HCT116 (cell line): ENCODE measurements at regions not wholly inside any gene's neighbourhood (a gene's known extent, or its start where the extent isn't known, plus 50 kb on each side); places are given as distances from the start of the nearest gene placed in this dataset.

Experiments used
- ATAC-seq: fragments of 200-7000 bp; cut with Tn5 transposase; 2 replicates; pipeline ENCODE4 v1.9.1; 2020; ENCODE audit warnings: mild to moderate bottlenecking, moderate library complexity
- BruUV-seq: library from RNA; stranded (reverse); fragments of 400-500 nt; replicated peaks from 2 replicates; lab custom pipeline; 2021; lab: Mats Ljungman, UMichigan
- CTCF ChIA-PET: fragments of 300-600 bp; sonication (Branson Sonifier 250); formaldehyde crosslinking; loops from one replicate; lab custom pipeline; 2021; ENCODE audit warnings: antibody characterized with exemption; lab: Charles Lee
- POLR2A ChIA-PET: fragments of 300-600, 350-600 bp; sonication (Branson Sonifier 250); formaldehyde crosslinking; loops from one replicate; lab custom pipeline; 2021; ENCODE audit warnings: antibody characterized with exemption; lab: Charles Lee
- RAD21 ChIA-PET, 2 experiments: fragments of 300-600 bp; sonication (Branson Sonifier 250); formaldehyde crosslinking; loops; one replicate each; lab custom pipeline; 2023; ENCODE audit warnings: low total read pairs in 2 of 2; ENCODE audit not compliant: uncharacterized antibody in 2 of 2, unreplicated experiment in 2 of 2, low non-redundant PET in 1 of 2; lab: Charles Lee
- DNase-seq: peaks from one replicate; pipeline ENCODE4 v3.0.0-alpha.2; 2010; ENCODE audit warnings: low read depth, low spot score
- H2AFZ ChIP-seq: fragments of 200-600 bp; shearing (Covaris generic), sonication (generic); 2 replicates; pipeline ENCODE4 v1.6.1; 2017; ENCODE audit warnings: low read depth, mixed run types, mixed read lengths, antibody characterized with exemption, low read length; ENCODE audit not compliant: poor library complexity, severe bottlenecking
- H3K27ac ChIP-seq: 2 replicates; pipeline ENCODE4 v1.5.1; 2012; ENCODE audit warnings: low read depth, low read length
- H3K27me3 ChIP-seq: fragments of 200-600 bp; sonication (generic); 2 replicates; pipeline ENCODE4 v1.6.1; 2016; ENCODE audit warnings: mixed run types, low read length, mixed read lengths; ENCODE audit not compliant: insufficient read depth
- H3K36me3 ChIP-seq, 2 experiments: fragments of 200-500 bp in 1 of 2; fragments of 200-600 bp in 1 of 2; sonication (Bioruptor generic) in 1 of 2; sonication (generic) in 1 of 2; 2 replicates each; pipeline versions ENCODE4 v1.5.1 to v1.6.1; 2014 to 2016; ENCODE audit warnings: low read length in 2 of 2, inconsistent platforms in 1 of 2, mixed read lengths in 1 of 2, mixed run types in 1 of 2; ENCODE audit not compliant: insufficient read depth in 2 of 2, control insufficient read depth in 1 of 2
- H3K4me1 ChIP-seq, 2 experiments: fragments of 200-600 bp in 1 of 2; sonication (generic) in 1 of 2; 2 replicates each; pipeline versions ENCODE4 v1.5.1 to v1.6.1; 2012 to 2017; ENCODE audit warnings: low read length in 2 of 2, inconsistent platforms in 1 of 2, mild to moderate bottlenecking in 1 of 2, mixed read lengths in 1 of 2, mixed run types in 1 of 2, moderate library complexity in 1 of 2; ENCODE audit not compliant: insufficient read depth in 2 of 2, control insufficient read depth in 1 of 2
- H3K4me2 ChIP-seq: fragments of 200-600 bp; sonication (generic); 2 replicates; pipeline ENCODE4 v1.6.1; 2017; ENCODE audit warnings: mixed run types, low read length, mixed read lengths
- H3K4me3 ChIP-seq, 2 experiments: fragments of 200-600 bp in 1 of 2; sonication (generic) in 1 of 2; replicated peaks in 1 of 2; 2 replicates each; pipeline ENCODE4 v1.5.1; 2011 to 2016; ENCODE audit warnings: low read length in 2 of 2, control low read depth in 1 of 2, low read depth in 1 of 2, mild to moderate bottlenecking in 1 of 2, mixed read lengths in 1 of 2, mixed run types in 1 of 2
- H3K79me2 ChIP-seq: fragments of 200-600 bp; sonication (generic); 2 replicates; pipeline ENCODE4 v1.6.1; 2017; ENCODE audit warnings: mild to moderate bottlenecking, mixed run types, low read length, moderate library complexity, mixed read lengths; ENCODE audit not compliant: insufficient read depth
- H3K9ac ChIP-seq: fragments of 200-600 bp; sonication (generic); 2 replicates; pipeline ENCODE4 v1.6.1; 2016; ENCODE audit warnings: low read length, mixed read lengths
- H3K9me2 ChIP-seq: fragments of 200-600 bp; sonication (generic), shearing (Covaris generic); 2 replicates; pipeline ENCODE4 v1.6.1; 2017; ENCODE audit warnings: mixed run types, mild to moderate bottlenecking, moderate library complexity; ENCODE audit not compliant: insufficient read depth
- H3K9me3 ChIP-seq, 2 experiments: fragments of 200-500 bp in 1 of 2; fragments of 200-600 bp in 1 of 2; sonication (Bioruptor generic) in 1 of 2; sonication (generic) in 1 of 2; 2 replicates each; pipeline ENCODE4 v1.6.1; 2014 to 2017; ENCODE audit warnings: low read length in 2 of 2, mixed read lengths in 2 of 2, inconsistent platforms in 1 of 2, low read depth in 1 of 2, mild to moderate bottlenecking in 1 of 2, mixed run types in 1 of 2, moderate library complexity in 1 of 2; ENCODE audit not compliant: control insufficient read depth in 1 of 2, insufficient read depth in 1 of 2
- H4K20me1 ChIP-seq: fragments of 200-600 bp; sonication (generic), shearing (Covaris generic); 2 replicates; pipeline ENCODE4 v1.6.1; 2017; ENCODE audit warnings: mixed run types, mild to moderate bottlenecking, moderate library complexity; ENCODE audit not compliant: insufficient read depth
- EGR1 ChIP-seq: IDR thresholded peaks from 2 replicates; pipeline ENCODE4 v1.6.1; 2012; ENCODE audit warnings: low read depth
- ELF1 ChIP-seq: IDR thresholded peaks from 2 replicates; pipeline ENCODE4 v1.6.1; 2012; ENCODE audit warnings: low read depth, borderline replicate concordance
- EZH2 ChIP-seq: fragments of 200-600 bp; sonication (generic); IDR thresholded peaks from 2 replicates; pipeline ENCODE4 v1.6.1; 2017; ENCODE audit warnings: antibody characterized with exemption, mixed run types
- EZH2phosphoT487 ChIP-seq: fragments of 200-600 bp; IDR thresholded peaks from 2 replicates; pipeline ENCODE4 v1.6.1; 2018; ENCODE audit warnings: antibody characterized with exemption, borderline replicate concordance
- SRF ChIP-seq: IDR thresholded peaks from 2 replicates; pipeline ENCODE4 v1.6.1; 2012; ENCODE audit warnings: low read depth
- TCF7L2 ChIP-seq: IDR thresholded peaks from 2 replicates; pipeline ENCODE4 v1.7.0; 2011; ENCODE audit warnings: borderline replicate concordance, inconsistent platforms; ENCODE audit not compliant: insufficient read depth, insufficient read length; ENCODE audit errors: extremely low read depth
- ZFX ChIP-seq: fragments of 450-650 bp; IDR thresholded peaks from 2 replicates; pipeline ENCODE4 v1.6.1; 2017
- intact Hi-C: fragments of 100-400 bp; cut with micrococcal nuclease; formaldehyde crosslinking; loops from 2 replicates; pipeline ENCODE4 v1.10.0; 2022
- TF ChIP-seq, protein P1 (sequence below), 3 experiments: fragments of 200-600 bp in 1 of 3; sonication (generic) in 1 of 3; IDR thresholded peaks in 2 of 3; conservative IDR thresholded peaks in 1 of 3; 2 replicates each; pipeline ENCODE4 v1.5.1; 2012 to 2017; ENCODE audit warnings: low read depth in 2 of 3, low read length in 2 of 3, antibody characterized with exemption in 1 of 3, borderline replicate concordance in 1 of 3, control low read depth in 1 of 3, mild to moderate bottlenecking in 1 of 3, mixed read lengths in 1 of 3, mixed run types in 1 of 3, moderate library complexity in 1 of 3; ENCODE audit not compliant: insufficient read depth in 1 of 3

DNA sequence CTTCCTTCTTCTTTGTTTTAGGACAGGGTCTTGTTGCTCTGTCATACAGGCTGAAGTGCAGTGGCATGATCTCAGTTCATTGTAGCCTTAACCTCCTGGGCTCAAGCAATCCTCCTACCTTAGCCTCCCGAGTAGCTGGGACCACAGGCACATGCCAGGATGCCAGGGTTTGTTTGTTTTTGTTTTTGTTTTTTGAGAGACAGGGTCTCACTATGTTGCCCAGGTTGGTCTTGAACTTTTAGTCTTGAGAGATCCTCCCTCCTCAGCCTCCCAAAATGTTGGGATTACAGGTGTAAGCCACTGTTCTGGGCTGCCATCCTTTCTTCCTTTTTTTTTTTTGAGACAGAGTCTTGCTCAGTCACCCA is 56.5 kb upstream of the SLC45A1 start:
- Histone ChIP-seq H3K9ac (no peak overlapping the region), H3K4me1 (peaks cover 32 to 33% of the 10 kb centered on the region in 2 experiments)
- RAD21 ChIA-PET = no interaction called here

More for the DNA sequence above, 56.5 kb upstream of the SLC45A1 start:
- DNase-seq (no peak), ATAC-seq (no peak)
- ChIA-PET POLR2A (interaction anchor here (0.8 kb wide), 1 partner anchor 16 kb away, joined by 3 read pairs; no protein-coding TSS in a partner anchor), CTCF (no interaction called here)
- TF ChIP-seq EZH2phosphoT487 (no peak), EGR1 (no peak), ELF1 (no peak), SRF (no peak), ZFX (no peak), EZH2 (no peak), TCF7L2 (no peak)
- TF ChIP-seq, protein P1, sequence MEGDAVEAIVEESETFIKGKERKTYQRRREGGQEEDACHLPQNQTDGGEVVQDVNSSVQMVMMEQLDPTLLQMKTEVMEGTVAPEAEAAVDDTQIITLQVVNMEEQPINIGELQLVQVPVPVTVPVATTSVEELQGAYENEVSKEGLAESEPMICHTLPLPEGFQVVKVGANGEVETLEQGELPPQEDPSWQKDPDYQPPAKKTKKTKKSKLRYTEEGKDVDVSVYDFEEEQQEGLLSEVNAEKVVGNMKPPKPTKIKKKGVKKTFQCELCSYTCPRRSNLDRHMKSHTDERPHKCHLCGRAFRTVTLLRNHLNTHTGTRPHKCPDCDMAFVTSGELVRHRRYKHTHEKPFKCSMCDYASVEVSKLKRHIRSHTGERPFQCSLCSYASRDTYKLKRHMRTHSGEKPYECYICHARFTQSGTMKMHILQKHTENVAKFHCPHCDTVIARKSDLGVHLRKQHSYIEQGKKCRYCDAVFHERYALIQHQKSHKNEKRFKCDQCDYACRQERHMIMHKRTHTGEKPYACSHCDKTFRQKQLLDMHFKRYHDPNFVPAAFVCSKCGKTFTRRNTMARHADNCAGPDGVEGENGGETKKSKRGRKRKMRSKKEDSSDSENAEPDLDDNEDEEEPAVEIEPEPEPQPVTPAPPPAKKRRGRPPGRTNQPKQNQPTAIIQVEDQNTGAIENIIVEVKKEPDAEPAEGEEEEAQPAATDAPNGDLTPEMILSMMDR (IDR thresholded peaks at IDR 0.05 in 2 of 3, conservative IDR thresholded peaks at IDR 0.05 in 1 of 3; ENCODE audit: borderline replicate concordance in 1 of 3, insufficient read depth in 1 of 3, low read depth in 2 of 3, low read length in 2 of 3) = no peak
- Histone ChIP-seq H3K27ac (no peak overlapping the region), H3K36me3 (no peaks in the 10 kb centered on the region), H3K27me3 (no peaks in the 10 kb centered on the region), H3K4me3 (no peak overlapping the region), H3K9me3 (no peaks in the 10 kb centered on the region), H3K4me2 (no peak overlapping the region), H3K79me2 (no peaks in the 10 kb centered on the region), H3K9me2 (no peaks in the 10 kb centered on the region), H2AFZ (no peak overlapping the region), H4K20me1 (no peaks in the 10 kb centered on the region)
- BruUV-seq = no TSS peak
- intact Hi-C loops = no loop called here
